Gastroesophageal sphincter (tissue), 4 donors: ENCODE measurements at regions not wholly inside any gene's neighbourhood (a gene's known extent, or its start where the extent isn't known, plus 50 kb on each side); places are given as distances from the start of the nearest gene placed in this dataset.

Experiments used
- ATAC-seq: fragments of 150-250 bp; one replicate; pipeline ENCODE4 v1.9.1; 2016; ENCODE audit warnings: mild to moderate bottlenecking, moderate library complexity
- H3K27ac ChIP-seq, 4 donors: fragments of 200-600 bp; sonication (generic) in 3 of 4; 1 replicate in 3 of 4; 2 replicates in 1 of 4; pipeline ENCODE4 v1.5.1; 2016 to 2019
- H3K27me3 ChIP-seq: fragments of 200-600 bp; sonication (generic); one replicate; pipeline ENCODE4 v1.5.1; 2019
- H3K36me3 ChIP-seq, 2 donors: fragments of 200-600 bp; sonication (generic); one replicate each; pipeline ENCODE4 v1.5.1; 2019; ENCODE audit warnings: control low read depth in 1 of 2
- H3K4me1 ChIP-seq, 3 donors: fragments of 200-600 bp; sonication (generic); 1 replicate in 2 of 3; 2 replicates in 1 of 3; pipeline ENCODE4 v1.5.1; 2016 to 2019; ENCODE audit warnings: control low read depth in 2 of 3
- H3K4me3 ChIP-seq, 2 donors: fragments of 200-600 bp; sonication (generic); one replicate each; pipeline ENCODE4 v1.5.1; 2019; ENCODE audit warnings: mild to moderate bottlenecking in 1 of 2, moderate library complexity in 1 of 2
- H3K9me3 ChIP-seq, 3 donors: fragments of 200-600 bp; sonication (generic); one replicate each; pipeline ENCODE4 v1.5.1; 2017 to 2019; ENCODE audit warnings: control low read depth in 2 of 3
- EP300 ChIP-seq: sonication (generic); formaldehyde crosslinking; IDR thresholded peaks from one replicate; pipeline ENCODE4 v1.6.1; 2017; ENCODE audit warnings: antibody characterized with exemption, mild to moderate bottlenecking
- POLR2A ChIP-seq, 2 donors: fragments of 450-650 bp; IDR thresholded peaks; one replicate each; pipeline ENCODE4 v1.6.1; 2017; ENCODE audit warnings: antibody characterized with exemption in 2 of 2, mild to moderate bottlenecking in 2 of 2, moderate library complexity in 1 of 2
- POLR2AphosphoS5 ChIP-seq: sonication (generic); formaldehyde crosslinking; IDR thresholded peaks from one replicate; pipeline ENCODE4 v1.6.1; 2017; ENCODE audit warnings: antibody characterized with exemption
- WGBS, 2 donors: methylation state at CpG; one replicate each; pipeline ENCODE4 v1.1.5; 2018; ENCODE audit warnings: low coverage in 1 of 2; 5-methylcytosine and 5-hydroxymethylcytosine counted together
- TF ChIP-seq, protein P1 (sequence below), 4 experiments: fragments of 200-600 bp in 2 of 4; fragments of 450-650 bp in 2 of 4; sonication (generic) in 1 of 4; IDR thresholded peaks; one replicate each; pipeline ENCODE4 v1.5.1; 2017 to 2019; ENCODE audit warnings: antibody characterized with exemption in 4 of 4, mild to moderate bottlenecking in 2 of 4, moderate library complexity in 2 of 4

DNA sequence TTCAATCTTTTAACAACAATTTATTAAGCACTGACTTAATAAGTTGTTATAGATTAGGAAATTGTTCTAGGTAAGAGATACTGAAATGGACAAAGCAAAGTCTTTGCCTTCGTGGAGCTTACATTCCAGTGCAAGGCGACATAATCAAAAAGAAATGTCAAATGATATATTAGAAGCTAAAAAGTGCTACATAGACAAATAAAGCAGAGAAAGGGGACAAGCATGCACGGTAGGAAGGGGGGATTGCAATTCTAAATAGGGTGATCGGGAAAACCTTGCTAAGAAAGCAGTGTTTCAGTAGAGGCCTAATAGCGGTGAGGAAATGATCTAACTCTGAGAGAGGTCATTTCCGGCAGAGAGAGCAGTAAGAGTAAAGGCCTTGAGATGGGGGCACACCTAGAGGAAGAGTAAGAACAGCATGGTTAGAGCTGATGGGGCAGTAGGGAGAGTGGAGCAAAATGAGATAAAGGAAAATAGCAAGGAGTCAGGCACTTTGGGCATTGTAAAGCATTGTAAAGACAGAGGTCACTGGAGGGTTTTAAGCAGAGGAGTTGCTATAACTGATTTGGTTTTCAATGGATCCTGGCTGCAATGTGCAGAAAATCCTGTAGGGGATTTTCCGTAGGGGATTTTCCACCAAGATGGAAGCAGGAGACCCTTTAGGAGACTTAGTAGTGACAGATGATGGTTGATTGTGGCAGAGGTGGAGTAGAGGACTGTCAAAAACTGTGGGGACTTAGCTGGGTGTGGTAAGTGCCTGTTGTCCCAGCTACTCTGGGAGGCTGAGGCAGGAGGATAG is 71.7 kb upstream of the CFAP20DC start:
- no peaks in the 10 kb centered on the region for H3K9me3 ChIP-seq
- WGBS, 2 donors, result 91 to 93% methylated on average over 6 to 7 of the region's 7 CpGs

DNA sequence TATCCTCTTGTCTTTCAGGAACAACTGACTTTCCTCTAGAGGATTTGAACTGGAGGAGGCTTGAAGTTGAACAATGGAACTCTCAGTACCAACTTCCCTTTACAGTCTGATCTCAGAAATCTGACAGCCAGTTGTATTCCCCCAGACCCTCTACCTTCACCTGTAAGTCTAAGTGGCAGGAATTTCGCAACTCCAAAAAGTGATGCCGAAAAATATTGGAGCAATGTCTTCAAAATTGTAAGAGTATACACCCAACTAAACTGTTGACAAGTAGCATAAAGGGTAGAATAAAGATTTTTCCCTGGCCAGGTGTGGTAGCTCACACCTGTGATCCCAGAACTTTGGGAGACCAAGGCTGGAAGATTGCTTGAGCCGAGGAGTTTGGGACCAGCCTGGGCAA is 69.1 kb upstream of the CFAP20DC start:
- Histone ChIP-seq H3K4me3 (no peak overlapping the region), H3K9me3 (no peaks in the 10 kb centered on the region), H3K36me3 (no peaks in the 10 kb centered on the region), H3K27me3 (no peaks in the 10 kb centered on the region), H3K27ac (no peak overlapping the region), H3K4me1 (no peaks in the 10 kb centered on the region)
- TF ChIP-seq POLR2AphosphoS5, result no peak
- TF ChIP-seq, protein P1, sequence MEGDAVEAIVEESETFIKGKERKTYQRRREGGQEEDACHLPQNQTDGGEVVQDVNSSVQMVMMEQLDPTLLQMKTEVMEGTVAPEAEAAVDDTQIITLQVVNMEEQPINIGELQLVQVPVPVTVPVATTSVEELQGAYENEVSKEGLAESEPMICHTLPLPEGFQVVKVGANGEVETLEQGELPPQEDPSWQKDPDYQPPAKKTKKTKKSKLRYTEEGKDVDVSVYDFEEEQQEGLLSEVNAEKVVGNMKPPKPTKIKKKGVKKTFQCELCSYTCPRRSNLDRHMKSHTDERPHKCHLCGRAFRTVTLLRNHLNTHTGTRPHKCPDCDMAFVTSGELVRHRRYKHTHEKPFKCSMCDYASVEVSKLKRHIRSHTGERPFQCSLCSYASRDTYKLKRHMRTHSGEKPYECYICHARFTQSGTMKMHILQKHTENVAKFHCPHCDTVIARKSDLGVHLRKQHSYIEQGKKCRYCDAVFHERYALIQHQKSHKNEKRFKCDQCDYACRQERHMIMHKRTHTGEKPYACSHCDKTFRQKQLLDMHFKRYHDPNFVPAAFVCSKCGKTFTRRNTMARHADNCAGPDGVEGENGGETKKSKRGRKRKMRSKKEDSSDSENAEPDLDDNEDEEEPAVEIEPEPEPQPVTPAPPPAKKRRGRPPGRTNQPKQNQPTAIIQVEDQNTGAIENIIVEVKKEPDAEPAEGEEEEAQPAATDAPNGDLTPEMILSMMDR (IDR thresholded peaks at IDR 0.05), result no peak
- TF ChIP-seq EP300, result no peak
- ATAC-seq, result no peak
- 80 to 96% methylated on average over 2 of the region's 3 CpGs for WGBS, 2 donors

More for the DNA sequence above, 71.7 kb upstream of the CFAP20DC start:
- H3K27me3 ChIP-seq, result no peaks in the 10 kb centered on the region
- no peak for TF ChIP-seq POLR2AphosphoS5
- no peak for TF ChIP-seq POLR2A (IDR thresholded peaks at IDR 0.05)
- TF ChIP-seq, protein P1 (IDR thresholded peaks at IDR 0.05), result no peak
- TF ChIP-seq EP300, result no peak
- no peak overlapping the region for H3K27ac ChIP-seq
- H3K4me1 ChIP-seq, result no peaks in the 10 kb centered on the region
- no peaks in the 10 kb centered on the region for H3K36me3 ChIP-seq
- H3K4me3 ChIP-seq, result no peak overlapping the region
- ATAC-seq, result no peak

DNA sequence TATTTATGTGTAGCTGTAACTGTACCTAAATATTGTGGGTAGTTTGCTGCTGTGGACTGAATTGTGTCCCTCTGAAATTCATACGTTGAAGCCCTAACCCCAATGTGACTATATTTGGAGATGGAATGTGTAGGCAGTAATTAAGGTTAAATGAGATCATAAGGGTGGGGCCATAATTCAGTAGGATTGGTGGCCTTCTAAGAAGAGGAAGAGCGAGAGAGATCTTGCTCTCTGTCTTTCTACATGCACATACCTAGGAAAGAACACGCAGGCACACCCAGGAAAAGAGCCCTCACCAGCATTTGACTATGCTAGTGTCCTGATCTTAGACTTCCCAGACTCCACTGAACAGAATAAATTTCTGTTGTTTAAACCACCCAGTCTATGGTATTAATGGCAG is 67.6 kb upstream of the CFAP20DC start:
- Histone ChIP-seq H3K9me3 (no peaks in the 10 kb centered on the region), H3K4me1 (no peaks in the 10 kb centered on the region), H3K27ac (no peak overlapping the region), H3K27me3 (no peaks in the 10 kb centered on the region), H3K4me3 (no peak overlapping the region), H3K36me3 (no peaks in the 10 kb centered on the region)
- TF ChIP-seq POLR2A (IDR thresholded peaks at IDR 0.05), result no peak
- TF ChIP-seq POLR2AphosphoS5, result no peak
- TF ChIP-seq EP300, result no peak
- TF ChIP-seq, protein P1 (IDR thresholded peaks at IDR 0.05), result no peak
- ATAC-seq, result no peak
- 89% methylated on average over 3 of the region's 3 CpGs; no CpG with 5 or more reads in 1 of the 2 donors for WGBS, 2 donors

DNA sequence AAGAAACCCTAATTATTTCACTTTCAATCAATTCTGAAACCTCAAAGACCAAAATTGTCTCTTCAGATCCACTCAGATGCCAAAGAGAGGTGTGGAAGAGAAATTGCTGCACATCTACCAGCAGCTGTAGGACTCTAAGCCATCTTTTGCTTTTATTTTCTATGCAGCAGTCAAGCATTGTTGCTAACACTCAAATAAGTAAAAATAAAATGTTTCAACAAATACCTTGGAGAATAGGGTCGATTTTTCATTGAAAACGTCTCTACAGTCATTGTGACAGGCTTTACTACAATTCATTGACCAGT is 66.4 kb upstream of the CFAP20DC start:
- Histone ChIP-seq H3K4me1 (no peaks in the 10 kb centered on the region), H3K27ac (no peak overlapping the region), H3K36me3 (no peaks in the 10 kb centered on the region), H3K9me3 (no peaks in the 10 kb centered on the region), H3K27me3 (no peaks in the 10 kb centered on the region), H3K4me3 (no peak overlapping the region)
- TF ChIP-seq POLR2AphosphoS5, result no peak
- TF ChIP-seq EP300, result no peak
- TF ChIP-seq, protein P1 (IDR thresholded peaks at IDR 0.05), result no peak
- no peak for TF ChIP-seq POLR2A (IDR thresholded peaks at IDR 0.05)
- 69 to 71% methylated on average over 1 to 2 of the region's 2 CpGs for WGBS, 2 donors
- no peak for ATAC-seq
